ENCODE measurements at regions not wholly inside any gene's neighbourhood (a gene's known extent, or its start where the extent isn't known, plus 50 kb on each side); places are given as distances from the start of the nearest gene placed in this dataset.

DNA sequence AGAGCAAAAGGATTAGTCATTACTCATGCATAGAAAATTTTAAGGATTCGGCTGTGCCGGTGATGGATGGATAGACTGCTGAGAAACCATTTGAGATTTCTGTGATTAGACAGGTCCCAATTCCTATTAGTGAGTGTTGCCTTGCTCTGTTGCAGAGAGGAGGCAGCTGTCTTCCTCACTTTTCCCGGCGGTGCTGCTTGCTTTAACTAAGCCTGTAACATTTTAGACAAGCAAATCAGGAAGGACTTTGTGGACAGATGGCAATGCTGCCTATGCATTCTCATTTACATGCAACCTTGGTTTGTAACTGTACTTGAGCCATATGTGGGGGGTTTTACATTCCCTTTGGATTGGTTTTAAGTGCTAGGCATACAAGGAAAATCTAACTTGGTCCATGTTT is 1176.3 kb downstream of the CDH18 start:
- Histone ChIP-seq H3K4me3 (ENCODE audit: low read depth in 2 of 2, low read length in 2 of 2) (no peak overlapping the region), H3K4me1 (ENCODE audit: control insufficient read depth, insufficient read depth, low read length) (no peaks in the 10 kb centered on the region), H3K27ac (ENCODE audit: low read length) (no peak overlapping the region), H3K36me3 (ENCODE audit: control insufficient read depth, insufficient read depth, low read length) (no peaks in the 10 kb centered on the region), H3K27me3 (ENCODE audit: control insufficient read depth, insufficient read depth, low read length) (no peaks in the 10 kb centered on the region), H3K9me3 (ENCODE audit: control insufficient read depth, insufficient read depth, low read depth, low read length) (no peaks in the 10 kb centered on the region)
- ChIA-PET POLR2A (no interaction called here), CTCF (no interaction called here)
- in situ Hi-C loops (cut with HindIII; ENCODE audit: low pct_unique_long_range_greater_than_20kb, low sequenced_read_pairs), result no loop called here
- DNase-seq (ENCODE audit: low read depth, low spot score), result no peak
- TF ChIP-seq, protein P1, sequence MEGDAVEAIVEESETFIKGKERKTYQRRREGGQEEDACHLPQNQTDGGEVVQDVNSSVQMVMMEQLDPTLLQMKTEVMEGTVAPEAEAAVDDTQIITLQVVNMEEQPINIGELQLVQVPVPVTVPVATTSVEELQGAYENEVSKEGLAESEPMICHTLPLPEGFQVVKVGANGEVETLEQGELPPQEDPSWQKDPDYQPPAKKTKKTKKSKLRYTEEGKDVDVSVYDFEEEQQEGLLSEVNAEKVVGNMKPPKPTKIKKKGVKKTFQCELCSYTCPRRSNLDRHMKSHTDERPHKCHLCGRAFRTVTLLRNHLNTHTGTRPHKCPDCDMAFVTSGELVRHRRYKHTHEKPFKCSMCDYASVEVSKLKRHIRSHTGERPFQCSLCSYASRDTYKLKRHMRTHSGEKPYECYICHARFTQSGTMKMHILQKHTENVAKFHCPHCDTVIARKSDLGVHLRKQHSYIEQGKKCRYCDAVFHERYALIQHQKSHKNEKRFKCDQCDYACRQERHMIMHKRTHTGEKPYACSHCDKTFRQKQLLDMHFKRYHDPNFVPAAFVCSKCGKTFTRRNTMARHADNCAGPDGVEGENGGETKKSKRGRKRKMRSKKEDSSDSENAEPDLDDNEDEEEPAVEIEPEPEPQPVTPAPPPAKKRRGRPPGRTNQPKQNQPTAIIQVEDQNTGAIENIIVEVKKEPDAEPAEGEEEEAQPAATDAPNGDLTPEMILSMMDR (IDR thresholded peaks at IDR 0.05), result no peak
- TF ChIP-seq, protein P2, sequence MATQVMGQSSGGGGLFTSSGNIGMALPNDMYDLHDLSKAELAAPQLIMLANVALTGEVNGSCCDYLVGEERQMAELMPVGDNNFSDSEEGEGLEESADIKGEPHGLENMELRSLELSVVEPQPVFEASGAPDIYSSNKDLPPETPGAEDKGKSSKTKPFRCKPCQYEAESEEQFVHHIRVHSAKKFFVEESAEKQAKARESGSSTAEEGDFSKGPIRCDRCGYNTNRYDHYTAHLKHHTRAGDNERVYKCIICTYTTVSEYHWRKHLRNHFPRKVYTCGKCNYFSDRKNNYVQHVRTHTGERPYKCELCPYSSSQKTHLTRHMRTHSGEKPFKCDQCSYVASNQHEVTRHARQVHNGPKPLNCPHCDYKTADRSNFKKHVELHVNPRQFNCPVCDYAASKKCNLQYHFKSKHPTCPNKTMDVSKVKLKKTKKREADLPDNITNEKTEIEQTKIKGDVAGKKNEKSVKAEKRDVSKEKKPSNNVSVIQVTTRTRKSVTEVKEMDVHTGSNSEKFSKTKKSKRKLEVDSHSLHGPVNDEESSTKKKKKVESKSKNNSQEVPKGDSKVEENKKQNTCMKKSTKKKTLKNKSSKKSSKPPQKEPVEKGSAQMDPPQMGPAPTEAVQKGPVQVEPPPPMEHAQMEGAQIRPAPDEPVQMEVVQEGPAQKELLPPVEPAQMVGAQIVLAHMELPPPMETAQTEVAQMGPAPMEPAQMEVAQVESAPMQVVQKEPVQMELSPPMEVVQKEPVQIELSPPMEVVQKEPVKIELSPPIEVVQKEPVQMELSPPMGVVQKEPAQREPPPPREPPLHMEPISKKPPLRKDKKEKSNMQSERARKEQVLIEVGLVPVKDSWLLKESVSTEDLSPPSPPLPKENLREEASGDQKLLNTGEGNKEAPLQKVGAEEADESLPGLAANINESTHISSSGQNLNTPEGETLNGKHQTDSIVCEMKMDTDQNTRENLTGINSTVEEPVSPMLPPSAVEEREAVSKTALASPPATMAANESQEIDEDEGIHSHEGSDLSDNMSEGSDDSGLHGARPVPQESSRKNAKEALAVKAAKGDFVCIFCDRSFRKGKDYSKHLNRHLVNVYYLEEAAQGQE (IDR thresholded peaks at IDR 0.05; ENCODE audit: insufficient read depth in 1 of 2, low read depth in 2 of 2, low read length in 1 of 2), result no peak
- no peak for TF ChIP-seq TCF7L2 (IDR thresholded peaks at IDR 0.05; ENCODE audit: low read depth, low read length)
- TF ChIP-seq SIN3A (IDR thresholded peaks at IDR 0.05; ENCODE audit: borderline replicate concordance, insufficient read depth, low read depth, low read length), result no peak
- TF ChIP-seq POLR2AphosphoS5 (IDR thresholded peaks at IDR 0.05; ENCODE audit: low read depth, low read length), result no peak
- intact Hi-C loops (cut with micrococcal nuclease; ENCODE audit: unreplicated experiment), result no loop called here
- no peak for ATAC-seq
- BruUV-seq (replicated peaks), result no TSS peak

DNA sequence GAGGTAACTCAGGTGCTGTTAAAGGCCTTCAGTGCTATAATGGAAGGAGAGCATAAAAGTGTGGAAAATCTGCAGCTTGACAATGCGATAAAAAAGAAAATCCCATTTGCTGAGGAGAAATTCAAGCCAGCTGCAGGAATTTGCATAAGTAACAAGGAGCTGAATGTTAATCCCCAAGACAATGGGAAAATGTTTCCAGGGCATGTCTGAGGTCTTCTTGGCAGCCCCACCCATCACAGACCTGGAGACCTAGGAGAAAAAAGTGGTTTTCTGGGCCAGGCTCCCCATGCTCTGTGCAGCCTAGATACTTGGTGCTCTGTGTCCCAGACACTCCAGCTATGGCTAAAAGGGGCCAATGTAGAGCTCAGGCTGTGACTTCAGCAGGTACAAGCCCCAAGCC is 1159.6 kb downstream of the CDH18 start:
- no peak for TF ChIP-seq TCF7L2 (IDR thresholded peaks at IDR 0.05; ENCODE audit: low read depth, low read length)
- no peak for TF ChIP-seq POLR2AphosphoS5 (IDR thresholded peaks at IDR 0.05; ENCODE audit: low read depth, low read length)
- TF ChIP-seq, protein P1 (IDR thresholded peaks at IDR 0.05), result no peak
- TF ChIP-seq, protein P2 (IDR thresholded peaks at IDR 0.05; ENCODE audit: insufficient read depth in 1 of 2, low read depth in 2 of 2, low read length in 1 of 2), result no peak
- no peak for TF ChIP-seq SIN3A (IDR thresholded peaks at IDR 0.05; ENCODE audit: borderline replicate concordance, insufficient read depth, low read depth, low read length)
- no peaks in the 10 kb centered on the region for H3K9me3 ChIP-seq (ENCODE audit: control insufficient read depth, insufficient read depth, low read depth, low read length)
- ChIA-PET CTCF (no interaction called here), POLR2A (no interaction called here)
- no peak overlapping the region for H3K27ac ChIP-seq (ENCODE audit: low read length)
- intact Hi-C loops (cut with micrococcal nuclease; ENCODE audit: unreplicated experiment), result no loop called here
- no peaks in the 10 kb centered on the region for H3K4me1 ChIP-seq (ENCODE audit: control insufficient read depth, insufficient read depth, low read length)
- no peak for ATAC-seq
- H3K36me3 ChIP-seq (ENCODE audit: control insufficient read depth, insufficient read depth, low read length), result no peaks in the 10 kb centered on the region
- no peak overlapping the region for H3K4me3 ChIP-seq (ENCODE audit: low read depth in 2 of 2, low read length in 2 of 2)
- in situ Hi-C loops (cut with HindIII; ENCODE audit: low pct_unique_long_range_greater_than_20kb, low sequenced_read_pairs), result no loop called here
- DNase-seq (ENCODE audit: low read depth, low spot score), result no peak
- no TSS peak for BruUV-seq (replicated peaks)
- no peaks in the 10 kb centered on the region for H3K27me3 ChIP-seq (ENCODE audit: control insufficient read depth, insufficient read depth, low read length)
